HuH-7.5 (cell line): ENCODE measurements at regions not wholly inside any gene's neighbourhood (a gene's known extent, or its start where the extent isn't known, plus 50 kb on each side); places are given as distances from the start of the nearest gene placed in this dataset.
A peak's percentile ranks its signal among the peaks of the same experiment; 100 is the strongest.
"Not testable (repeated sequence)": the region's sequence is repeated elsewhere in the genome, so short reads cannot be mapped to it uniquely, and the experiment has no call there.

Experiments
- DNase-seq: peaks from one replicate; pipeline ENCODE4 v3.0.0; 2011; ENCODE audit warnings: low spot score

DNA sequence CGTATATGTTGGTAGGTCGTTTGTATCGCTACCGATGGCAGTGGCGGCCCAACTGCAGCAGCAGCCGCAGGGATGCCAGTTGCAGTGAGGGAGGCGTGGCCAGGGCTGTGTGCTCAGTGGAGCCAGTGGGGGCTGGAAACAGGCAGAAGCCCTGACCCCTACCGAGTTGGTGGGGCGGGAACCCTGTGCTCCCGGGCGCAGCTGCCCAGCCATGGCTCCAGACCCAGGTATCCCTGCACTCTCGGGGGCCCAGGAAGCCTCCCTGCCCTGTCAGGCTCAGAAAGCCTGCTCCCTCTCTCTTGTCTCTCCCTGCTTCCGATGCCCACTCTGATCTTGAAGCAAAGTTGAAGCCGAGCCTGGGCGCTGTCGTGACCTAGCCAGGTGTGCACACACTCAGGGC, 78.6 kb upstream of the ITGB1 start:
- no peak for DNase-seq

DNA sequence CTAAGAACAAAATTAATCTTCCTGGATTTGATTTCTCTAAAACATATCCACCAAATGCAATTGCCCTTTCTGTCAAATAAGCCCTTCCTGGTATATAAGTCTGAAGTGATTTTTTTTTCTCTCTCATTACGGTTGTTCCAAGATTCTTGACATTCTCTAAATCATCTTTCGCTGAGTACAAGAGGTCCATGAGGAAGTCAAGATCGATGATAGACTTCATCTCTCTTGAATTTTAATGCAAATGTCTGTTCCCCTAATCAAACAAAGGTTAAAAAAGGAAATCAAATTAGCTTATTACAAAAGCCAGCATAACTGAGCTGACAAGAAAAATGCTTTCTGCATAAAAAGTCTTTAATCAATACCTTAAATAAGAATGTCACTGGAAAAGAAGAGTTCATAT, 77.4 kb upstream of the ITGB1 start:
- no peak for DNase-seq

DNA sequence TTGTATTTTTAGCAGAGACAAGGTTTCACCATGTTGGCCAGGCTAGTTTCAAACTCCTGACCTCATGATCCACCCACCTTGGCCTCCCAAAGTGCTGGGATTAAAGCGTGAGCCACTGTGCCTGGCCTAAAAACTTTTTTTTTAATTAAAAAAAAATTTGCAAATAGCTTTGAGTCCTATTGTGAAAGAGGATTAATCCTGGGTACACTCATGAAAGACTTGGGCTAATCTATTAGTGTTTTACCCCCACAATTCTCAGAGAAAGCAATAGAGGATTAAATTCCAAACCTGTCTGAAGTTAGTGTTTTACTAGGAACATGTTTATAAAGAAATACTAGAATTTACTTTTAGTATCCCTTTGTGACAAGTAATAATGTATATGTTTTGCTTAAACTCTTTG, 76.9 kb upstream of the ITGB1 start:
- no peak for DNase-seq

DNA sequence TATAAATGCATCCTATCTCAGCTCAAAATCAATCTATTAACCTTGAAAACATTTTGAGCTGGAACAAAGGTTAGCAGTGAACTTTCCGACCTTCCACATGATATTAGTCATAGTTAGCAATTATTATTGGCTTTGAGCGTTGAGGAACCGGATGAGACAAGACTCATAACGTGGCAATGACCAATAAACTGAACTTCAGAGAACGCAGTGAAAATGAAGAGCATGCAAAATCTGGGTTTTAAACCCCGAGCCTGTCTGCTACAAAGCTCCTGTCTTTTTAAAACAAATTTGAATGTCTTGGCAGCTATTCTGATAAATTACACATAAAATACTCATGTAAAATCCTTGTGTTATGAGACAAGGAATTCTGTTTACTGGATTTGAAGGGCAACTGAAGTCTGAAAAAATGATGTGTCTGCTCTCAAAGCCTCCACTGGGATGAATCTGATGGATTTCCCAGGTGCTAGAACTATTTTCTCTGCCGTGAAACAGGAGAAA, 74.7 kb upstream of the ITGB1 start:
- no peak for DNase-seq

DNA sequence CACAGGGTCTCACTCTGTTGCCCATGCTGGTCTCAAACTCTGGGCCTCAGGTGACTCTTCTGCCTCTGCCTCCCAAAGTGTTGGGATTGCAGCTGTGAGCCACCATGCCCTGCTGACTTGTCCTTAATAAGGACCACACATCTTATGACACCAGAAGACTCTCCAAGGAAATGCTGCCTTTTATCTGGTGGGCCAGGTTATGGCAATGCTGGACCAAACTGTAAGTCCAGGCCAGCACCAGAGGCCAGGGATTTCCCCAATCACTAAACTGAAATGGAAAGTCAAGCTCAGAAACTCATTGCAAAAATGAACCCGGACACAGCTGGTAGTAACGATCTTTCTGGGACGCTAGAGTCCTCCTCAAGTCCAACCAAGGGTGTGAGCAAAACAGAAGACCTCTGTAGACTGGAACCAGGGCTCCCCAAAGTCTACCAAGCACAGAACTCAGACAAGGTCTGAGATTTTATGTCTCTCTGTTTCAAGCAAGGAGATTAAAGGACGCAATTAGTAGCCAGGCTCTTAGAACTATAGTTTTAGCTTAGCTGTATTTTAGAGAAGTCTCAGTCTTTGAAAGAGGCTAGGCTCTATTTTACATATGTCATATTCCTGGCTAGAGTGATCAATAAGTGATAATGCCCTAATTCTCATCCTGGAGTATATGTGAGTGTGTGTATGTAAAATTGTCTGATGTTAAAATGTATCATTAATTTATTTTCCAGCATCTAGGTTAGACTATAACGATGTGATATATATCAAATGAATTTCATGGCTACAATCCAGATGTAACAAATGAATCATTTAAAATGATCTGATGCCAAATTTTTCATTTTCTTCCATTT, 74.0 kb upstream of the ITGB1 start:
- DNase-seq: no peak

DNA sequence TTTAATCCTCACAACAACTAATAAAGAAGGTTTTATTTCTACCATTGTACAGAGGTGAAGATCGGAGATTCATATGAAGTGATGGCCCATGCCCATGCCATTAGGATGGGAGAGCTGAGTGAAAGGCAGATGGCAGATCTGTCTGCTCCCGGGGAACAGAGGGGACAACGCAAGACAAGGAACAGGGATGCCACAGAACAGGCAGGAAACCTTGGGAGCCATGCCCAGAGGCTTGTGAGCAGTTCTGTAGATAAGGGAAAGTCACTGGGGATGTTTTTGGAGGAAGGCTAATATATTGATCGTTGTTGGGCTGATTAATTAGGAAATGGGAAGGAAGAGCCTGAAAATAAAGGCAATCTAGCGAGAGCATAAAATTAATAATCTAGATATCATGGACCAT, 73.1 kb upstream of the ITGB1 start:
- no peak for DNase-seq

DNA sequence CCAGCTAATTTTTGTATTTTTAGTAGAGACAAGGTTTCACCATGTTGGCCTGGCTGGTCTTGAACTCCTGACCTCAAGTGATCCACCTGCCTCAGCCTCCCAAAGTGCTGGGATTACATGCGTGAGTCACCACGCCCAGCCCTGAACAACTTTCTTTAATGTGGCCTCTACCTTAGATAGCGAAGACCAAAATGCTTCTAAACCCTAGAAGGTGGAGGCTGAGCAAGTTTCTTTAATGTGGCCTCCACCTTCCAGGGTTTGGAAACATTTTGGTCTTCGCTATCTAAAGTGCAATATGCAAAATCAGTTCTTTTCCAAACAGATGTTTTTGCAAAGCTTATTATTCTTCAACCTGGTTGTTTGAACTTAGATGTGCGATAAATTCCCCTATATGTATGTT, 70.5 kb upstream of the ITGB1 start:
- DNase-seq: not testable (repeated sequence)

DNA sequence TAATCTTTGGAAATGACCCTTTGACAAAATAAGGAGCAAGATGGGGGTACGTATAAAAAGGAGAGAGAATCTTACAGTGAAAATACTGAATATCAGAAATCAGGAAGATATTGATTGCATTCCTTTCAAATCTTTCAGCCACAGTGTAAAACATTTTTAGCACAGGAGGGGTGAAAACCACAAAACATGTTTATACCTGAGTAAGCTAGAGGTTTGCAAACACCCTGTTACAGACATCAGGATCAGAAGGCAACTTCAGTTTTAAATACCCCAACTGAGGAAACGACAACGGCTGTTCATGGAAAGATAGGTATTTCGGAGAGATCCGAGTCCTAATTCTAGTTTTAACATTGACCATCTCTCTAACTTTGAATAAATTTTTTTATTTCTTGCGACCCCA, 69.1 kb upstream of the ITGB1 start:
- no peak for DNase-seq

DNA sequence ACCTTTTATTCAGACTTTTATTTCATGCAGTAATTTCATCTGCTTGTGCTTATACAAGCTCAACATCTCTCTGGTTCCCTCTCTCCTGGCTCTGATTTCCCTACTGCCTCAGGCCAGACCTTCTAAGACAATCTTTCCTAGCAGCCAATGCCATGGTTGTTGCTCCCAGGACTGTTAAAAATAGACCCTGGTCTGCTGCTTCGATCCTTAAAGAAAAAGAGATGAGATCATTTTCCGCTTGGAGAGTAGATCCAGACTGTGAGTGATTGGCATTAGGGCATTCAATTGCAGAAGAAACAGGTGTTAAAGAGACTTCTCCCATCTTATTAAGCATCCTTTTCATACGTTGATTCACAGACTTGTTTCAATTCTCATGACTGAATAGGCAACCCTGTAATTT, 68.4 kb upstream of the ITGB1 start:
- no peak for DNase-seq

DNA sequence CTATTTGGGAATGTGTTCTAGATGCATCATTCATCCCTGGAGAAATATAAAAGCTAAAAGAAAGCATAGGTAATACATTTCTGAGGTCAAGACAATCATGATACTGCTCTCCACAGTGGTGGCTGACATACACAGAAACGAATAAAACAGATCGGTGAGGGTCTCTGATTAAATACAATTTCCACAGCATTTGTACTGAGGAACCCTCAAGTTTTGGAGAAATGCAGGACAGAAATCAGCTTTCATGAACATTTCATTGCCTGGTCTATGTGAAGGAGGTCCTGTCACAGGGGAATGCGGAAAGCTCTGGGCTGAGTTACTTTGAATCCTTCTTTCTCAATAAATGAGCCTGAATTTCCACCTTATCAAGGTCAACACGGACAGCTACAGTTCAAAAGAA, 67.9 kb upstream of the ITGB1 start:
- no peak for DNase-seq

DNA sequence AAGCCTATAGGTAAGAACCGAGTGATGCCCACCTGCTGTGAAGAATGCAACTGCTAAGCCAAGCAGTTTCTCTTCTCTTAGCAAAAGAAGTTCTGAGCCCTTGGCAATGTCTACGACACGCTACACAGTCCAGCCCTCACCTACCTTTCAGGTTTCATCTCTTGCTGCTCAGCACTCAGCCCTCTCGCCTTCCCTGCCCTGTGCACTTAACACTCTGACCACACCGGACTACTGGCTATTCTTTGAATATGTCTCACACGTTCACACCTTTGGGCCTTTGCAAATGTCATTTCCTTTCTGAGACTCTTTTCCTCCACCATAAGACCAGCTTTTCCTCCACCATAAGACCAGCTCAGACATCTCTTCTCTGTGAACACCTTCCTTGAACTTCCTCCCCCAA, 67.0 kb upstream of the ITGB1 start:
- no peak for DNase-seq

DNA sequence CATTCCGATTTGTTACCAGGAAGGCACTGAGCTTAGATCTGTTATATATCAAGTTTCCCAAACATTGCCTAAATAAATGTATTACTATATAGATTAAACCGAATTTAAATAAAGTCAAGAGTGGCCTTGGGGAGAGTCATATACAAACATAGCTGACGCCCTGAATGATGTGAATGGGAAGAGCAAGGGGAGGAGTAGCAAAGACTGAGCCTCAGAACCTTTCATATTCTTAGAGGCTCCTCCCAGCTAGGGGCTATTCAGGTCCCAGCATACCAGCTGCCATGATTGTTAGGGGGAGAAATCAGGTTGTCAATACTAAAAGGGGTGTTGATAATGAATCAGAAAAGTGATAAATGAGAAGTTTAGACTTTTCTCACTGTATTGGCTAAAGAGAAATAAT, 64.7 kb upstream of the ITGB1 start:
- DNase-seq: no peak

DNA sequence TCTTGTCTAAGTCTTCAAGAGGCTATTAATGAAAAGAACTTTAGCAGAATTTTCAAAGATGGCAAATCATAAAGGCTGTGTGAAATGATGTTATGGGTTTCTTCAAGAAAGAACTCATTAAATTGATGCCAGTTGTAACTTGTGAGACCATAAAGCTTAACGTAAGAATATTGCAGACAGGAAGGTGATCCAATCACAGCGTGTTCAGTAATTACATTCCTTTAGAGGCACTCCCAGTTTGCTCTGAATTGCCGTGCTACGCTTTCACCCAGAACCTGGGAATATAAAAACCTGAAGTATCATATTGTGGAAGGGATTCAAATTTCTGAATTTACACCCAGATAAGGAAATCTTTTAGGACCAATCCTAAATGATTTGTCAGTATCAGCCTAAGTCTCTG, 64.1 kb upstream of the ITGB1 start:
- no peak for DNase-seq

DNA sequence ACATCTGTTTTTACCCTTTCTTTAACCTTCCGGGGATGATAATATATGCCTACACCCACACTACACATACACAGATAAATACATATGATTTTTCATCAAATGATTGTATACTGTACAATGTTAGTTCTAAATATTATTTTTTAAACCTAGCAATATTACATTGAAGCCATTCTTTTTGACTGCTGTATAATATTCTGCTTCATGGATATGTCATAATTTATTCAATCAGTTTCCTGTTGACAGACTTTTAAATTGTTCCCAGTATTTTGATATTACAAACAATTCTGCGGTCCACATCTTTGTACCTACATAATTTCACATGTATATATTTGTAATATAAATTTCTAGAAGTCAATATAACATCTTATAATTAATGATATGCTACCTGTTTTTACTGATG, 59.0 kb upstream of the ITGB1 start:
- DNase-seq: no peak

DNA sequence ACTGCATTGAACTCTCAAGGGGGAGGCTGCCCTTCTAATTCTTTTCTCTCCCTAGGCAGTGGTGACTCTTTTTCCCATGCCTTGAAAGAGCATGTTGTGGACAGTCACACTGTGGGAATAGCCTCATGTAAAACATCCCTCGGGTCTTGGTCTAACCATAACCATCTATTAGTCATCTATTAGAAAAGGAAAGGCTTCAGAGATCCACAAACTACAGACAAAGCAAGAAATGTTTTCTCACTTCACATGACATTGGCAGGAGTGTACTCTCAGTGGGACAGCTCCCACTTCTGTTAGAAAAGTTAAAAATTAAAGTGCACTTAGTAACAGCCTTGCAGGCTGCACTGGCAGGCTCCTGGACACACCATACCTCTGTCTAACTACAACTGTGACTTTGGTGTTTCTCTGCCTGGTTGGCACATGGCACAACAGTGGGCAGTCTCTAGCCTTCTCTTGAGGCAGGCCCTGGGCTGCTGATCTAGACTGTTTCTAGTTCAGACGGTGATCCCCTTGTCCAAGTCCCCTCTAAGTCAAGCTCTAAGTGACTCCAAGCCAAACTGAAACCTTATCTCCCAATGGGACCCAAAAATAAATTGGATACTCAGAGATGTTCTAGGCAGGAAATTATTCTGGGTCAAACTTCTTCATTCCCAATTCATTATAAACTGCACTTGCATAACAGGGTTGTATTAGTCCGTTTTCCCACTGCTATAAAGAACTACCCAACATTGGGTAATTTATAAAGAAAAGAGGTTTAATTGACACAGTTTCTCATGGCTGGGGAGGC, 57.9 kb upstream of the ITGB1 start:
- DNase-seq: no peak

DNA sequence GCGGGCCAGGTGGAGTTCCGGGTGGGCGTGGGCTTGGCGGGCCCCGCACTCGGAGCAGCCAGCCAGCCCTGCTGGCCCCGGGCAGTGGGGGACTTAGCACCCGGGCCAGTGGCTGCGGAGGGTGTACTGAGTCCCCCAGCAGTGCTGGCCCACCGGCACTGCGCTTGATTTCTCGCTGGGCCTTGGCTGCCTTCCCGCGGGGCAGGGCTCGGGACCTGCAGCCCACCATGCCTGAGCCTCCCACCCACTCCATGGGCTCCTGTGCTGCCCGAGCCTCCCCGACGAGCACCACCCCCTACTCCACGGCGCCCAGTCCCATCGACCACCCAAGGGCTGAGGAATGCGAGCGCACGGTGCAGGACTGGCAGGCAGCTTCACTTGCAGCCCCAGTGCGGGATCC, 55.3 kb upstream of the ITGB1 start:
- not testable (repeated sequence) for DNase-seq

DNA sequence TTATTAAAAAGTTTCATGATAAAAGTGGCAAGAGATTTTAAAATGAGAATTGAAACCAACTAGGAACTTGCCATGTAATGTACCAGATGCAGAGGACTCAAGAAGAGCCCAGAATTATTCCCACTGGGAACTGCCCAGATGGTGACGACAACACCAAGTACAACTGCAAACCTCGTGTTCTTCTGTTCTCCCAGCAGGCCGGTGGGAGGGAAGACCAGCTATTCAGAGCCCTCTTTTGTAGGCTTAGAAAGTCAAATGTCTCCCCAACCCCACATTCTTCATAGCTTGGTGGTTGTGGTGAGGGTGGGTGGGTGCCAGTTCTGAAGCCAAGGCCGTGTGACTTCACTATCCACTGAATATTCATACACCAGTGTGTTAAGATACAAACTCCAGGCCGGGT, 54.3 kb upstream of the ITGB1 start:
- no peak for DNase-seq

DNA sequence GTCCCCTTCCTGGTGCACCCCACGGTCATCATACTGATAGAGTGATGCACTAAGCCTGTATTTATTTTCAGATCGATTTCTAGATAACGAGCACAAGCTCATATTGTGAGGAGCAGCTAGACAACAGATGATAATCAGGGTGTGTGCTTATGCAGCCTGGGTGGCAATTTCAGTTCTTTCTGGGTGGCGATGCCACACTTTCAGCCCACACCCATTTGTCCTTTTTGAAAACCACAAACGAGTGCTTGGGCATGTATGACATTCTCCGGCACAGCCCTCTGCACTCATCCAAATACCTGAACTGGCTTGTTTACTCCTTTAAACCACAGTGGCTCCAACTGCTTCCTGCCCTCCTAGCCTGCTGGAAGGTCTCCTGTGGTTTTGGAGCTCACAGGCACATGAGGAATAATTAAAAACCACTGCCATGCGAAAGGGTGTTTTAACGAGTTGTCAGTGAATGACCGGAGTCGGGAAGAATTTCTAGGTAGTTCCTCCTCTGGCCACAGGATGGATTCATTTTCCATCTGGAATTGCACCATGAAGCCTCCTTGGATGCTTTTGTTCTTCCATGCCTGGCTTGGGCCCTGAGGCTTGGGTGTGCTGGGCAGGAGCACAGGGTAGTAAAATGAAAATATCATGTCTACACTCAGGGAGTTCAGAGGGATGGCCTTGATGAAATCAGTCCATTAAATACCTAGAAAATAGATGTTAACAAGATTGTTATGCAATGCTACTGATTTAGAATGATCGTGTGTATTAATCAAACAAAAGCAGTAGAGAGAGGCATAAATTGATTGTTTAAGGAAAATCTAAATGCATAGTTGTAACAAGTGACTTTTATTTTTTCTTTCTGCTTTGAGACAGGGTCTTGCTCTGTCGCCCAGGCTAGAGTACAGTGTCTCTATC, 52.4 kb upstream of the ITGB1 start:
- DNase-seq: no peak

DNA sequence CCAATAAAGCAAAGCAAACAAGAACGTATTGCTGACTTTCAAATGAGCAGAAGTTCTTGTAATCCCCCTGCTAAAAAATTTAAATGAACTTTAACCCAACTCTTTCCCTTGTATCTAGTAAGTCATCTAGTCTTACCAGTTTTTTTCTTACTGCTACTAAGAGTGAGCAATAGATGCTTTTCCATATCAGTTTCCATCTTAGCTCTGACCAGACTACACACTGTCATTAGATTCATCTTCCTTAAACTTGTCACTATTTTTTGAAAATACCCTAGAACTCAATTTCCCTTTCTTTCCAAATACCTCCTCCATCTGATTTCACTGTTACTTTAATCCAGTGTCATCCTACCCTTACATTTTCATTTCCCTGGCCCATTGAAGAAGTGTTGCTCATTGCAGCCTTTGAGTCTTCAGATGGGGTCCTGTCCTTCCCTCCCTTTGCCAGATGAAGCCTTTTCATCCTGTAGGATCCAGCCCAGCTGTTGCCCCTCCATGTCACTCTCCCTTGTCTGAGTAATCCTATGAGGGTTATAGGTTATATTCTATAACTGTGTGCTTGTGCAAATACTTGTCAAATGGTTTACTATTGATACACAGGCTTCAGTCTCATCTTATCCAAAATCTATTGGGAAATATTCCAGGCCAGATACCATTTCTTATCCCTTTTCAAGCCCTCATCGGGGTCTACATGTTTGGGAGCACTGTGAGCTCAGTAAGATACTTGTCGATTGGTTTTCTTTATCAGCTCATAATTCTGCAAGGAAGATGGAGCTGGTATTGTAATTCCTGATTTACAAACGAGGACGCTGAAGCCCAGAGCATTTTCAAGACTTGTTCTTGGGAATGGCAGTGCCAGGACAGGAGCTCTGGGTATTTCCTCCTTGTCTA, 51.5 kb upstream of the ITGB1 start:
- DNase-seq: no peak

DNA sequence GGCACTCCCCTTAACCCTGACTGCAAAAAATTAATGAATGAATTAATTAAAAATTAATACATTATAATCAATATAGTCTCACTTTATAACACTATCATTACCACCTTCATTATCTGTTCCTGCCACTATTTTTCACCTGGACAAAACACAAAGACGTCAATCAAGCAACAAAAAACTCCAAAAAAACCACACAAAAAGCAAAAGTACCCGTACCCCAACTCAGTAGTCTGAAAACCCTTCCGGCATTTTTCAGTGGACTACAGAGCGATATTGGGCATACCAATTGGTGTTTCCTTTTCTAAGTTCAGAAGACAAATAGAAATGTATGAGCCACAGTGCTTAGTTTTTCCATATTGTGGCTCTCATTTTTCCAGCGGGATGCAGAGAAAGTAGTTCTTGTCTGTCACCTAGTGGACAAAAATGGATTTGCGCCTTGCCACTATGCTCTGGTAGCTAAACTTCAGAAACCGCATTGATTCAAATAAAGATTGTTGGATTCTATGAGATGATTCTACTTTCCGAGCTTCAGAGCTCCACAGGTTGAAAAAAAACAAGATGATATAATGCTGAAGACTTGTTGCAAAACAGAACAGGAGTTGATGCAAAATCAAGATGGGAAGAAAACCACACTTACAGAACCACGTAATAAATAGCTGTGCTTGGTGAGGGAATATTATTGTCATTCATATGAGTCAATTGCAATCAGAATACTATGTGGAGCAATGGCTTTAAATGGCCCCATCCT, 50.6 kb upstream of the ITGB1 start:
- DNase-seq: peak; percentile 59
